GM12878 (cell line): ENCODE measurements at regions not wholly inside any gene's neighbourhood (a gene's known extent, or its start where the extent isn't known, plus 50 kb on each side); places are given as distances from the start of the nearest gene placed in this dataset.

Source experiments
- ATAC-seq: fragments of 200-7000 bp; cut with Tn5 transposase; 3 replicates; pipeline ENCODE4 v1.9.1; 2020; ENCODE audit warnings: mild to moderate bottlenecking, moderate library complexity
- BruUV-seq: library from RNA; stranded (reverse); fragments of 400-500 nt; replicated peaks from 2 replicates; lab custom pipeline; 2021; lab: Mats Ljungman, UMichigan
- CTCF ChIA-PET: fragments of 300-600 bp; sonication (Branson Sonifier 250); formaldehyde crosslinking; extraction: SDS; loops from one replicate; lab custom pipeline; 2021; ENCODE audit warnings: inconsistent platforms; lab: Yijun Ruan, JAX
- POLR2A ChIA-PET: fragments of 350-600 bp; formaldehyde crosslinking; extraction: SDS; loops from one replicate; lab custom pipeline; 2021; ENCODE audit warnings: inconsistent platforms; lab: Charles Lee
- RAD21 ChIA-PET: fragments of 300-600 bp; sonication (Branson Sonifier 250); formaldehyde crosslinking; loops from one replicate; lab custom pipeline; 2023; ENCODE audit warnings: antibody characterized with exemption; ENCODE audit not compliant: unreplicated experiment; lab: Charles Lee
- SMC1A ChIA-PET: fragments of 300-600 bp; sonication (Branson Sonifier 250); formaldehyde crosslinking; loops from one replicate; lab custom pipeline; 2023; ENCODE audit not compliant: unreplicated experiment, uncharacterized antibody; lab: Charles Lee
- DNase-seq: peaks from one replicate; pipeline ENCODE4 v3.0.0-alpha.2; 2011; ENCODE audit warnings: low read depth, low spot score
- FAIRE-seq: peaks from 3 replicates; lab custom pipeline; 2011; peaks lifted over from hg19 to GRCh38; lab: Jason Lieb, UNC
- H2AFZ ChIP-seq: 2 replicates; pipeline ENCODE4 v1.6.0; 2011; ENCODE audit warnings: low read depth, low read length, control low read depth; ENCODE audit not compliant: control insufficient read depth
- H3K27ac ChIP-seq: 2 replicates; pipeline ENCODE4 v1.5.1; 2011; ENCODE audit warnings: control low read depth; ENCODE audit not compliant: control insufficient read depth, insufficient read depth
- H3K27me3 ChIP-seq, 2 experiments: replicated peaks in 1 of 2; 2 replicates each; pipeline versions ENCODE4 v1.6.0 to v1.6.1; 2011; ENCODE audit warnings: low read length in 1 of 2; ENCODE audit not compliant: control insufficient read depth in 2 of 2, insufficient read depth in 2 of 2
- H3K36me3 ChIP-seq, 2 experiments: 2 replicates each; pipeline ENCODE4 v1.5.1; 2011; ENCODE audit warnings: low read length in 1 of 2; ENCODE audit not compliant: control insufficient read depth in 2 of 2, insufficient read depth in 2 of 2
- H3K4me1 ChIP-seq: 2 replicates; pipeline ENCODE4 v1.6.1; 2011; ENCODE audit warnings: mild to moderate bottlenecking, low read length, moderate library complexity, mixed read lengths; ENCODE audit not compliant: control insufficient read depth, insufficient read depth
- H3K4me2 ChIP-seq: 2 replicates; pipeline ENCODE4 v1.6.0; 2011; ENCODE audit warnings: control low read depth; ENCODE audit not compliant: control insufficient read depth, insufficient read depth
- H3K4me3 ChIP-seq: fragments of 200-600 bp; sonication (generic); 2 replicates; pipeline ENCODE4 v1.5.1; 2016
- H3K79me2 ChIP-seq: 2 replicates; pipeline ENCODE4 v1.6.0; 2011; ENCODE audit warnings: low read length; ENCODE audit not compliant: control insufficient read depth, insufficient read depth
- H3K9ac ChIP-seq: 2 replicates; pipeline ENCODE4 v1.8.0; 2011; ENCODE audit warnings: low read length, control low read depth, mixed read lengths; ENCODE audit not compliant: control insufficient read depth, insufficient read depth
- H3K9me3 ChIP-seq: replicated peaks from 3 replicates; pipeline ENCODE4 v1.5.1; 2011; ENCODE audit warnings: mild to moderate bottlenecking, low read length; ENCODE audit not compliant: control insufficient read depth, insufficient read depth
- H4K20me1 ChIP-seq: 2 replicates; pipeline ENCODE4 v1.6.0; 2011; ENCODE audit not compliant: control insufficient read depth, insufficient read depth
- BACH1 ChIP-seq: fragments of 450-650 bp; IDR thresholded peaks from 2 replicates; pipeline ENCODE4 v1.6.1; 2017; ENCODE audit warnings: mild to moderate bottlenecking, borderline replicate concordance
- CHD1 ChIP-seq: IDR thresholded peaks from 2 replicates; pipeline ENCODE4 v1.6.1; 2012; ENCODE audit warnings: low read depth, low read length, improper control_type of control experiment
- EED ChIP-seq: sonication (generic); IDR thresholded peaks from 2 replicates; pipeline ENCODE4 v1.6.1; 2016; ENCODE audit warnings: antibody characterized with exemption, low read depth
- FOXK2 ChIP-seq: fragments of 450-650 bp; IDR thresholded peaks from 2 replicates; pipeline ENCODE4 v1.6.1; 2017; ENCODE audit warnings: mild to moderate bottlenecking, moderate library complexity
- HDAC2 ChIP-seq: fragments of 200-600 bp; sonication (generic); IDR thresholded peaks from 2 replicates; pipeline ENCODE4 v1.6.1; 2017
- JUNB ChIP-seq: IDR thresholded peaks from 2 replicates; pipeline ENCODE4 v1.6.1; 2016; ENCODE audit warnings: antibody characterized with exemption, mild to moderate bottlenecking
- JUND ChIP-seq: IDR thresholded peaks from 2 replicates; pipeline ENCODE4 v1.6.1; 2012; ENCODE audit warnings: low read depth, mild to moderate bottlenecking, low read length, improper control_type of control experiment, moderate library complexity
- NFYB ChIP-seq: IDR thresholded peaks from 2 replicates; pipeline ENCODE4 v1.6.1; 2011; ENCODE audit warnings: low read depth, mild to moderate bottlenecking, low read length, improper control_type of control experiment, moderate library complexity; ENCODE audit not compliant: insufficient read depth
- NR2C1 ChIP-seq: fragments of 450-650 bp; IDR thresholded peaks from 2 replicates; pipeline ENCODE4 v1.6.1; 2017; ENCODE audit warnings: antibody characterized with exemption, mild to moderate bottlenecking, moderate library complexity
- PML ChIP-seq: IDR thresholded peaks from 2 replicates; pipeline ENCODE4 v1.6.1; 2012; ENCODE audit warnings: low read length, inconsistent platforms
- POLR2A ChIP-seq: IDR thresholded peaks from 2 replicates; pipeline ENCODE4 v1.6.1; 2011; ENCODE audit warnings: low read depth, mild to moderate bottlenecking, low read length
- RCOR1 ChIP-seq: conservative IDR thresholded peaks from 2 replicates; pipeline ENCODE4 v1.6.1; 2012; ENCODE audit warnings: low read depth, low read length, improper control_type of control experiment
- SMC3 ChIP-seq: IDR thresholded peaks from 2 replicates; pipeline ENCODE4 v1.6.1; 2011; ENCODE audit warnings: low read length, improper control_type of control experiment, borderline replicate concordance
- TCF3 ChIP-seq: IDR thresholded peaks from 2 replicates; pipeline ENCODE4 v1.6.1; 2012; ENCODE audit warnings: low read depth, mild to moderate bottlenecking, low read length, borderline replicate concordance; ENCODE audit not compliant: insufficient read depth
- ZNF217 ChIP-seq: fragments of 450-650 bp; IDR thresholded peaks from 2 replicates; pipeline ENCODE4 v1.6.1; 2017; ENCODE audit warnings: antibody characterized with exemption, mild to moderate bottlenecking
- WGBS: methylation state at CpG from one replicate; pipeline ENCODE4 v1.1.6; 2016; ENCODE audit warnings: low lambda C conversion rate; ENCODE audit not compliant: insufficient replicate concordance, insufficient coverage; ENCODE audit errors: missing lambda C conversion rate; 5-methylcytosine and 5-hydroxymethylcytosine counted together
- in situ Hi-C: fragments of 300-500 bp; cut with MboI; formaldehyde crosslinking; loops from 9 replicates; pipeline ENCODE4 v1.14.3; 2018; ENCODE audit warnings: mixed read lengths
- intact Hi-C: fragments of 100-400 bp; cut with micrococcal nuclease; formaldehyde crosslinking; loops from one replicate; pipeline ENCODE4 v1.14.2; 2022; ENCODE audit not compliant: unreplicated experiment

DNA sequence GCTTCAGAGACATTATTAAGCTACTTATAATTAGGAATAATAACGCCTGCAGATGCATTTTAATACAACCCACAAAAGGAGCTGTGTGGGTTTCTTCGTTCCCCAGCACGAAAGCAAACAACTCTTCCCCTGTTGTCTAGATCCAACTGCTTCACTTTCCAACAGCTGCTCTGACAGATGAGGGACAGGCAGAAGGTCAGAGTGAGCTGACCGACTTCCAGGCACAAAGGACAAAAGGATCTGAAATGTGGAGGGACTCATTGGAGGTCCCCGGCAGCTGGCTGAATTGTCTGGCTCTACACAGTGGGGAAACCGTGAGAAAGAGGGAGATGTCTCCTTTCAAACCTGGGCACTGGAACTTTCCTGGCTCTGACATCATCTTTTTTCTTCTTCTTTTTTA lies 79.1 kb upstream of the ALDH1B1 start:
- Histone ChIP-seq H3K36me3 (no peaks in the 10 kb centered on the region), H3K4me2 (no peak overlapping the region), H3K27ac (no peak overlapping the region), H3K9me3 (no peaks in the 10 kb centered on the region), H3K27me3 (no peaks in the 10 kb centered on the region; a peak in 2 of 4 replicates), H3K4me3 (no peak overlapping the region), H3K9ac (no peak overlapping the region), H2AFZ (no peak overlapping the region), H4K20me1 (no peaks in the 10 kb centered on the region), H3K4me1 (peaks cover 2% of the 10 kb centered on the region), H3K79me2 (no peaks in the 10 kb centered on the region)
- ATAC-seq (no peak), FAIRE-seq (no peak), DNase-seq (no peak)
- no peak for TF ChIP-seq CHD1
- TF ChIP-seq FOXK2 = no peak
- no peak for TF ChIP-seq NFYB
- TF ChIP-seq JUNB = no peak
- TF ChIP-seq HDAC2 = no peak
- no peak for TF ChIP-seq ZNF217
- no peak for TF ChIP-seq SMC3
- TF ChIP-seq RCOR1 = no peak
- TF ChIP-seq PML = no peak
- no peak for TF ChIP-seq NR2C1
- TF ChIP-seq POLR2A = no peak
- no peak for TF ChIP-seq EED
- TF ChIP-seq JUND = no peak
- TF ChIP-seq TCF3 = no peak
- no peak for TF ChIP-seq BACH1
- ChIA-PET SMC1A (interaction anchor here (1.3 kb wide), 1 partner anchor 24 kb away, joined by 3 read pairs; no protein-coding TSS in a partner anchor), RAD21 (no interaction called here), POLR2A (no interaction called here), CTCF (no interaction called here)
- in situ Hi-C loops = no loop called here
- intact Hi-C loops = no loop called here
- BruUV-seq = no TSS peak
- 48% methylated on average over 6 of the region's 6 CpGs for WGBS
